ENCODE measurements at regions not wholly inside any gene's neighbourhood (a gene's known extent, or its start where the extent isn't known, plus 50 kb on each side); places are given as distances from the start of the nearest gene placed in this dataset.
A peak's percentile ranks its signal among the peaks of the same experiment; 100 is the strongest.

DNA sequence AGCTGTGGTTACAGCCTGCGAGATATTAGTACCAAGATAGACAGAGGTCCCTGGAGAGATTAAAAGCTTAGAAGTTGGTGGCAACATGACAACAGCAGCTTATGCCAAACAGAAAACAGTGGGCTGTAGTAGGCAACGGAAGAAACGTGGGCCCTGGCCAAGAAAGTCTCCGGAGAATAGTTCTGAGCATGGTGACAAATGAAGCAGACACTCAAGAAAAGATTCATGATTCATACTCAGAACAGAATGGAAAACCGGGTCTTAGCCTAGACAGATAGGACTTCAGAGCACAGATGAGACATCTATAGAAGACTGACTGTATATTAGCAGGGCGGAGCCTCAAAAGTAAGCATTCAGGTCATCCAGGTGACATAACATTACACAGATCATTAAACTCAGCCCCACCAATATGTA lies 727.4 kb downstream of the ETS1 start:
- no peak for DNase-seq (ENCODE audit: low spot score)
- TF ChIP-seq, protein P1, sequence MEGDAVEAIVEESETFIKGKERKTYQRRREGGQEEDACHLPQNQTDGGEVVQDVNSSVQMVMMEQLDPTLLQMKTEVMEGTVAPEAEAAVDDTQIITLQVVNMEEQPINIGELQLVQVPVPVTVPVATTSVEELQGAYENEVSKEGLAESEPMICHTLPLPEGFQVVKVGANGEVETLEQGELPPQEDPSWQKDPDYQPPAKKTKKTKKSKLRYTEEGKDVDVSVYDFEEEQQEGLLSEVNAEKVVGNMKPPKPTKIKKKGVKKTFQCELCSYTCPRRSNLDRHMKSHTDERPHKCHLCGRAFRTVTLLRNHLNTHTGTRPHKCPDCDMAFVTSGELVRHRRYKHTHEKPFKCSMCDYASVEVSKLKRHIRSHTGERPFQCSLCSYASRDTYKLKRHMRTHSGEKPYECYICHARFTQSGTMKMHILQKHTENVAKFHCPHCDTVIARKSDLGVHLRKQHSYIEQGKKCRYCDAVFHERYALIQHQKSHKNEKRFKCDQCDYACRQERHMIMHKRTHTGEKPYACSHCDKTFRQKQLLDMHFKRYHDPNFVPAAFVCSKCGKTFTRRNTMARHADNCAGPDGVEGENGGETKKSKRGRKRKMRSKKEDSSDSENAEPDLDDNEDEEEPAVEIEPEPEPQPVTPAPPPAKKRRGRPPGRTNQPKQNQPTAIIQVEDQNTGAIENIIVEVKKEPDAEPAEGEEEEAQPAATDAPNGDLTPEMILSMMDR (IDR thresholded peaks at IDR 0.05; ENCODE audit: extremely low read depth, missing control alignments) = no peak

- no peak for DNase-seq (ENCODE audit: low spot score)
- TF ChIP-seq, protein P1 (IDR thresholded peaks at IDR 0.05; ENCODE audit: extremely low read depth, missing control alignments) = no peak
These were observed 742.5 kb downstream of the ETS1 start for GRCh38 chr11:127844876-127845275.

GRCh38 chr11:127843483-127844396 lies 743.6 kb downstream of the ETS1 start:
- peak; percentile 51 for DNase-seq (ENCODE audit: low spot score)
- TF ChIP-seq, protein P1 (IDR thresholded peaks at IDR 0.05; ENCODE audit: extremely low read depth, missing control alignments) = peak; percentile 61

- TF ChIP-seq, protein P1 (IDR thresholded peaks at IDR 0.05; ENCODE audit: extremely low read depth, missing control alignments) = no peak
- DNase-seq (ENCODE audit: low spot score) = no peak
These were observed 762.2 kb downstream of the ETS1 start for GRCh38 chr11:127825183-127825582.

DNA sequence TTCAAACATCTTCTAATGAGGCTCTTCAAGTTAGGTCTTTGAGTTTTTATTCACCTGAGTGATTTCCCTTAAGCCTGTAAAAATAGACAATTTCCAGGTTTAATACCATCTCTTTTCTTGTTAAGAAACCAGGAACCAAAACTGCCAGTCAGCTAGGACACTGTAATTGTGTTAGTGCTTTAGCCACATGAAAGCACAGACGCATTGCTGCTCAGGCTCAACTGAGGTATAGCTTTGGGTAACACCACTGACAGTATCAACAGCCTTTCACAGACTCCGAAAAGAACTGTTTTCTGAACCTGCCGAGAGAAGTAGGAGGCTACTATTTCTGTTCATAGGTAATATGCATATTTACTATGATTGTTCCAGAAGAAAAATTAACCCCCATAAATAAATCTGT lies 768.7 kb downstream of the ETS1 start:
- TF ChIP-seq, protein P1 (IDR thresholded peaks at IDR 0.05; ENCODE audit: extremely low read depth, missing control alignments) = no peak
- DNase-seq (ENCODE audit: low spot score) = no peak

GRCh38 chr11:127816962-127817361 lies 770.4 kb downstream of the ETS1 start:
- TF ChIP-seq, protein P1 (IDR thresholded peaks at IDR 0.05; ENCODE audit: extremely low read depth, missing control alignments) = no peak

DNA sequence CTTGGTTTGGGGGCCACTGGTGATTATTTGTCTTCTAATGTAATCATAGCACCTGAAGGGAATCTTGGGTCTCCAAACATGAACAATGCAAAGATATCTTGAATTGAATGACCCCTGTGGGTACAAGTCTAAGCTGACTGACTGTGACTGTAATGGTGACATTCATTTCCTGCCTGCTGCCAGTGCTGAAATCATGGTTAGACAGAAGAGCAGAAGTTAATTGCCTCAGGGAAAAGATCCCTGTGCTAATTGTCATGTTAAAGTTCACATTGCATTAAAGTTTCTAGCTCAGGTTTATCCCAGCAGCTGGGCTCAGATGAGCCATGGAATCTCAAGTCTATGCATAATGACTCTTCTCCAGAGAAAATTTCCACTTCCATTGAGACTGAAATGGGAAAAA lies 772.0 kb downstream of the ETS1 start:
- DNase-seq (ENCODE audit: low spot score) = no peak
- TF ChIP-seq, protein P1 (IDR thresholded peaks at IDR 0.05; ENCODE audit: extremely low read depth, missing control alignments) = no peak

More at GRCh38 chr11:127816962-127817361, 770.4 kb downstream of the ETS1 start:
- DNase-seq (ENCODE audit: low spot score) = no peak

All from GM20000 (cell line).